WTC11 (cell line): ENCODE measurements at regions not wholly inside any gene's neighbourhood (a gene's known extent, or its start where the extent isn't known, plus 50 kb on each side); places are given as distances from the start of the nearest gene placed in this dataset.

Experiments
- ATAC-seq: fragments of 200-7000 bp; cut with Tn5 transposase; 2 replicates; pipeline ENCODE4 v1.10.0; 2021; ENCODE audit warnings: mild to moderate bottlenecking, moderate library complexity
- CTCF ChIA-PET: fragments of 300-600 bp; sonication (Branson Sonifier 250); formaldehyde crosslinking; loops from one replicate; lab custom pipeline; 2021; ENCODE audit warnings: antibody characterized with exemption; lab: Charles Lee
- POLR2A ChIA-PET: fragments of 350-600 bp; sonication (Branson Sonifier 250); formaldehyde crosslinking; loops from one replicate; lab custom pipeline; 2021; ENCODE audit warnings: antibody characterized with exemption; lab: Charles Lee
- DNase-seq: peaks from one replicate; pipeline ENCODE4 v3.0.0; 2021; ENCODE audit warnings: low spot score
- H3K27ac Mint-ChIP-seq: 2 replicates; pipeline ENCODE4 v1.8.0; 2021; ENCODE audit warnings: mixed read lengths
- H3K27me3 Mint-ChIP-seq: 2 replicates; pipeline ENCODE4 v1.8.0; 2021; ENCODE audit warnings: low read depth, mild to moderate bottlenecking, moderate library complexity, mixed read lengths
- H3K36me3 Mint-ChIP-seq: 2 replicates; pipeline ENCODE4 v1.8.0; 2021; ENCODE audit warnings: mixed read lengths
- H3K4me1 Mint-ChIP-seq: 2 replicates; pipeline ENCODE4 v1.8.0; 2022; ENCODE audit warnings: mixed read lengths
- H3K4me3 Mint-ChIP-seq: 2 replicates; pipeline ENCODE4 v1.8.0; 2021; ENCODE audit warnings: mild to moderate bottlenecking, moderate library complexity, mixed read lengths
- H3K9me3 Mint-ChIP-seq: 2 replicates; pipeline ENCODE4 v1.8.0; 2021; ENCODE audit warnings: mixed read lengths
- AFF4 ChIP-seq: sonication (generic); formaldehyde crosslinking; IDR thresholded peaks from 2 replicates; pipeline ENCODE4 v1.8.1; 2023; ENCODE audit warnings: mild to moderate bottlenecking, missing genetic modification reagents, borderline replicate concordance
- ATF6 ChIP-seq: sonication (generic); formaldehyde crosslinking; IDR thresholded peaks from 2 replicates; pipeline ENCODE4 v1.8.1; 2023; ENCODE audit warnings: mild to moderate bottlenecking, missing genetic modification reagents
- CBFB ChIP-seq: sonication (generic); formaldehyde crosslinking; IDR thresholded peaks from 2 replicates; pipeline ENCODE4 v1.8.1; 2022; ENCODE audit warnings: mild to moderate bottlenecking, low read depth, missing genetic modification reagents
- CREM ChIP-seq: sonication (generic); formaldehyde crosslinking; IDR thresholded peaks from 2 replicates; pipeline ENCODE4 v1.8.1; 2022; ENCODE audit warnings: mild to moderate bottlenecking, missing genetic modification reagents, moderate library complexity
- EMX1 ChIP-seq: fragments of 250-450 bp; sonication (Bioruptor Pico); IDR thresholded peaks from 2 replicates; pipeline ENCODE4 v1.8.0; 2021; ENCODE audit warnings: mild to moderate bottlenecking
- ESRRA ChIP-seq: sonication (generic); formaldehyde crosslinking; IDR thresholded peaks from 2 replicates; pipeline ENCODE4 v1.8.1; 2022; ENCODE audit warnings: mild to moderate bottlenecking, missing genetic modification reagents, borderline replicate concordance
- FOXJ3 ChIP-seq: sonication (generic); formaldehyde crosslinking; IDR thresholded peaks from 2 replicates; pipeline ENCODE4 v1.9.0; 2021; ENCODE audit warnings: missing genetic modification reagents, mild to moderate bottlenecking, borderline replicate concordance
- FOXP1 ChIP-seq: sonication (generic); formaldehyde crosslinking; IDR thresholded peaks from 2 replicates; pipeline ENCODE4 v1.8.0; 2022; ENCODE audit warnings: missing genetic modification reagents, mild to moderate bottlenecking, moderate library complexity, borderline replicate concordance
- GRHL2 ChIP-seq: fragments of 250-450 bp; sonication (Bioruptor Pico); IDR thresholded peaks from 2 replicates; pipeline ENCODE4 v1.8.0; 2022; ENCODE audit warnings: mild to moderate bottlenecking, moderate library complexity; ENCODE audit not compliant: insufficient replicate concordance, severe bottlenecking
- JAZF1 ChIP-seq: fragments of 250-450 bp; sonication (Bioruptor Pico); IDR thresholded peaks from 2 replicates; pipeline ENCODE4 v1.9.0; 2021; ENCODE audit warnings: moderate library complexity, mild to moderate bottlenecking, inconsistent platforms
- MYBL2 ChIP-seq: sonication (generic); formaldehyde crosslinking; IDR thresholded peaks from 2 replicates; pipeline ENCODE4 v1.8.1; 2023; ENCODE audit warnings: mild to moderate bottlenecking, moderate library complexity, missing genetic modification reagents
- NR2C2 ChIP-seq: sonication (generic); formaldehyde crosslinking; IDR thresholded peaks from 2 replicates; pipeline ENCODE4 v1.8.0; 2022; ENCODE audit warnings: mild to moderate bottlenecking, missing genetic modification reagents
- SP1 ChIP-seq: sonication (generic); formaldehyde crosslinking; conservative IDR thresholded peaks from 2 replicates; pipeline ENCODE4 v1.8.1; 2022; ENCODE audit warnings: missing genetic modification reagents
- TEAD1 ChIP-seq: sonication (generic); formaldehyde crosslinking; IDR thresholded peaks from 2 replicates; pipeline ENCODE4 v1.8.0; 2022; ENCODE audit warnings: mild to moderate bottlenecking, missing genetic modification reagents
- TEAD4 ChIP-seq: sonication (generic); formaldehyde crosslinking; IDR thresholded peaks from 2 replicates; pipeline ENCODE4 v1.8.0; 2022; ENCODE audit warnings: mild to moderate bottlenecking, missing genetic modification reagents
- ZNF138 ChIP-seq: sonication (generic); formaldehyde crosslinking; conservative IDR thresholded peaks from 2 replicates; pipeline ENCODE4 v1.8.1; 2022; ENCODE audit warnings: mild to moderate bottlenecking, moderate library complexity, missing genetic modification reagents
- ZNF232 ChIP-seq: sonication (generic); formaldehyde crosslinking; IDR thresholded peaks from 2 replicates; pipeline ENCODE4 v1.8.0; 2022; ENCODE audit warnings: mild to moderate bottlenecking, missing genetic modification reagents
- ZNF671 ChIP-seq: fragments of 250-450 bp; sonication (Bioruptor Pico); IDR thresholded peaks from 2 replicates; pipeline ENCODE4 v1.8.0; 2021; ENCODE audit warnings: mild to moderate bottlenecking
- TF ChIP-seq, protein P1 (sequence below): sonication (generic); formaldehyde crosslinking; IDR thresholded peaks from 2 replicates; pipeline ENCODE4 v1.8.1; 2023; ENCODE audit warnings: mild to moderate bottlenecking, missing genetic modification reagents, moderate library complexity
- TF ChIP-seq, protein P2 (sequence below): fragments of 250-450 bp; sonication (Bioruptor Pico); IDR thresholded peaks from 2 replicates; pipeline ENCODE4 v1.8.0; 2021; ENCODE audit warnings: mild to moderate bottlenecking
- TF ChIP-seq, protein P3 (sequence below): sonication (generic); formaldehyde crosslinking; IDR thresholded peaks from 2 replicates; pipeline ENCODE4 v1.8.0; 2023; ENCODE audit warnings: mild to moderate bottlenecking, missing genetic modification reagents

GRCh38 chr4:174086829-174087799, 196.4 kb downstream of the FBXO8 start:
- Mint-ChIP-seq H3K4me1 (no peaks in the 10 kb centered on the region), H3K36me3 (no peaks in the 10 kb centered on the region), H3K9me3 (peaks cover 4% of the 10 kb centered on the region), H3K27ac (no peak overlapping the region), H3K27me3 (no peaks in the 10 kb centered on the region), H3K4me3 (no peak overlapping the region)
- TF ChIP-seq GRHL2, result no peak
- TF ChIP-seq CBFB, result no peak
- no peak for TF ChIP-seq TEAD1 (CRISPR knock-in tag)
- TF ChIP-seq, protein P1, sequence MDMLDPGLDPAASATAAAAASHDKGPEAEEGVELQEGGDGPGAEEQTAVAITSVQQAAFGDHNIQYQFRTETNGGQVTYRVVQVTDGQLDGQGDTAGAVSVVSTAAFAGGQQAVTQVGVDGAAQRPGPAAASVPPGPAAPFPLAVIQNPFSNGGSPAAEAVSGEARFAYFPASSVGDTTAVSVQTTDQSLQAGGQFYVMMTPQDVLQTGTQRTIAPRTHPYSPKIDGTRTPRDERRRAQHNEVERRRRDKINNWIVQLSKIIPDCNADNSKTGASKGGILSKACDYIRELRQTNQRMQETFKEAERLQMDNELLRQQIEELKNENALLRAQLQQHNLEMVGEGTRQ (CRISPR knock-in tag), result no peak
- TF ChIP-seq SP1, result no peak
- TF ChIP-seq ESRRA, result no peak
- no peak for TF ChIP-seq EMX1 (CRISPR knock-in tag)
- no peak for TF ChIP-seq MYBL2 (CRISPR knock-in tag)
- TF ChIP-seq NR2C2 (CRISPR knock-in tag), result no peak
- TF ChIP-seq, protein P2, sequence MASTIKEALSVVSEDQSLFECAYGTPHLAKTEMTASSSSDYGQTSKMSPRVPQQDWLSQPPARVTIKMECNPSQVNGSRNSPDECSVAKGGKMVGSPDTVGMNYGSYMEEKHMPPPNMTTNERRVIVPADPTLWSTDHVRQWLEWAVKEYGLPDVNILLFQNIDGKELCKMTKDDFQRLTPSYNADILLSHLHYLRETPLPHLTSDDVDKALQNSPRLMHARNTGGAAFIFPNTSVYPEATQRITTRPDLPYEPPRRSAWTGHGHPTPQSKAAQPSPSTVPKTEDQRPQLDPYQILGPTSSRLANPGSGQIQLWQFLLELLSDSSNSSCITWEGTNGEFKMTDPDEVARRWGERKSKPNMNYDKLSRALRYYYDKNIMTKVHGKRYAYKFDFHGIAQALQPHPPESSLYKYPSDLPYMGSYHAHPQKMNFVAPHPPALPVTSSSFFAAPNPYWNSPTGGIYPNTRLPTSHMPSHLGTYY (CRISPR knock-in tag), result no peak
- no peak for TF ChIP-seq ZNF138 (CRISPR knock-in tag)
- TF ChIP-seq, protein P3, sequence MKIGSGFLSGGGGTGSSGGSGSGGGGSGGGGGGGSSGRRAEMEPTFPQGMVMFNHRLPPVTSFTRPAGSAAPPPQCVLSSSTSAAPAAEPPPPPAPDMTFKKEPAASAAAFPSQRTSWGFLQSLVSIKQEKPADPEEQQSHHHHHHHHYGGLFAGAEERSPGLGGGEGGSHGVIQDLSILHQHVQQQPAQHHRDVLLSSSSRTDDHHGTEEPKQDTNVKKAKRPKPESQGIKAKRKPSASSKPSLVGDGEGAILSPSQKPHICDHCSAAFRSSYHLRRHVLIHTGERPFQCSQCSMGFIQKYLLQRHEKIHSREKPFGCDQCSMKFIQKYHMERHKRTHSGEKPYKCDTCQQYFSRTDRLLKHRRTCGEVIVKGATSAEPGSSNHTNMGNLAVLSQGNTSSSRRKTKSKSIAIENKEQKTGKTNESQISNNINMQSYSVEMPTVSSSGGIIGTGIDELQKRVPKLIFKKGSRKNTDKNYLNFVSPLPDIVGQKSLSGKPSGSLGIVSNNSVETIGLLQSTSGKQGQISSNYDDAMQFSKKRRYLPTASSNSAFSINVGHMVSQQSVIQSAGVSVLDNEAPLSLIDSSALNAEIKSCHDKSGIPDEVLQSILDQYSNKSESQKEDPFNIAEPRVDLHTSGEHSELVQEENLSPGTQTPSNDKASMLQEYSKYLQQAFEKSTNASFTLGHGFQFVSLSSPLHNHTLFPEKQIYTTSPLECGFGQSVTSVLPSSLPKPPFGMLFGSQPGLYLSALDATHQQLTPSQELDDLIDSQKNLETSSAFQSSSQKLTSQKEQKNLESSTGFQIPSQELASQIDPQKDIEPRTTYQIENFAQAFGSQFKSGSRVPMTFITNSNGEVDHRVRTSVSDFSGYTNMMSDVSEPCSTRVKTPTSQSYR, result no peak
- TF ChIP-seq ZNF232 (CRISPR knock-in tag), result no peak
- TF ChIP-seq AFF4, result no peak
- no peak for TF ChIP-seq CREM (CRISPR knock-in tag)
- no peak for DNase-seq
- no peak for ATAC-seq
- ChIA-PET POLR2A (no interaction called here), CTCF (interaction anchor here (1.7 kb wide), 1 partner anchor 334 kb away, joined by 3 read pairs; no protein-coding TSS in a partner anchor)

GRCh38 chr4:174084981-174085380, 198.5 kb downstream of the FBXO8 start:
- CTCF ChIA-PET, result no interaction called here
- no peak for ATAC-seq

More at GRCh38 chr4:174084981-174085380, 198.5 kb downstream of the FBXO8 start:
- Mint-ChIP-seq H3K9me3 (no peaks in the 10 kb centered on the region), H3K4me3 (no peak overlapping the region), H3K36me3 (no peaks in the 10 kb centered on the region), H3K27me3 (no peaks in the 10 kb centered on the region), H3K27ac (no peak overlapping the region), H3K4me1 (no peaks in the 10 kb centered on the region)
- POLR2A ChIA-PET, result no interaction called here
- no peak for DNase-seq
- TF ChIP-seq ATF6 (CRISPR knock-in tag) (no peak), FOXP1 (no peak), FOXJ3 (CRISPR knock-in tag) (no peak), ZNF671 (CRISPR knock-in tag) (no peak), JAZF1 (CRISPR knock-in tag) (no peak), TEAD4 (CRISPR knock-in tag) (no peak)
